Activated effector memory CD4-positive, alpha-beta T cell treated with Interleukin-2 at 50 U/mL for 16 hours (primary cell): ENCODE measurements at regions not wholly inside any gene's neighbourhood (a gene's known extent, or its start where the extent isn't known, plus 50 kb on each side); places are given as distances from the start of the nearest gene placed in this dataset.

ENCODE experiments used
- DNase-seq: peaks from one replicate; pipeline ENCODE4 v3.0.0-alpha.2; 2020

DNA sequence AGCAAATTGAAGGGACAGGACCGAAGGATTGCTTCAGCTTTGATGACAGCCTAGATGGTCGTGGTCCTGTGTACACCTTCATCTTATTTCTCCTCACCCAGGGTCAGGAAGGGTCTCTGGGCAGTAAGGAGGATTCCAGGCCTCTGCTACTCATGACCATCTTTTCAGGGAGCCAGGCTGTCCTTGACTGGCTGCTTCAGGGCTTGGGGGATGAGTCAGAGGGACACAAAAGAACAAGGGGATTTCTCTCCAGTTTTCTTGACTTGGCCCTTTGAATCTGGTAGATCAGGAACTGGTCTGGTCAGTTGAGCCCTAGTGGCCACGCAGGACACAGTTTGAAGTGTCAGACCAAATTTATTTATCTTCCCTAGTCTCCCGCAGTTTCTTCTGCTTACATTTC is 402.1 kb upstream of the CHD6 start:
- no peak for DNase-seq

GRCh38 chr20:42018979-42019378 is 400.8 kb upstream of the CHD6 start:
- no peak for DNase-seq

DNA sequence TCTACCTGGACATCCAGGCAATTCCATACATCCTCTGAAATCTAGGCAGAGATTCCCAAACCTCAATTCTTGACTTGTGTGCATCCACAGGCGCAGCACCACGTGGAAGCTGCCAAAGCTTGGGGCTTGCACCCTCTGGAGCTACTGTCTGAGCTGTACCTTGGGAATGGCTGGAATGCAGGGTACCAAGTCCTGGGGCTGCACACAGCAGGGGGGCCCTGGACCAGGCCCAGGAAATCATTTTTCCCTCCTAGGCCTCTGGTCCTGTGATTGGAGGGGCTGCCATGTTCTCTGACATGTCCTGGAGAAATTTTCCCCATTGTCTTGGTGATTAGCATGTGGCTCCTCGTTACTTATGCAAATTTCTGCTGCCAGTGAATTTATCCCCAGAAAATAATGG is 391.9 kb upstream of the CHD6 start:
- no peak for DNase-seq

DNA sequence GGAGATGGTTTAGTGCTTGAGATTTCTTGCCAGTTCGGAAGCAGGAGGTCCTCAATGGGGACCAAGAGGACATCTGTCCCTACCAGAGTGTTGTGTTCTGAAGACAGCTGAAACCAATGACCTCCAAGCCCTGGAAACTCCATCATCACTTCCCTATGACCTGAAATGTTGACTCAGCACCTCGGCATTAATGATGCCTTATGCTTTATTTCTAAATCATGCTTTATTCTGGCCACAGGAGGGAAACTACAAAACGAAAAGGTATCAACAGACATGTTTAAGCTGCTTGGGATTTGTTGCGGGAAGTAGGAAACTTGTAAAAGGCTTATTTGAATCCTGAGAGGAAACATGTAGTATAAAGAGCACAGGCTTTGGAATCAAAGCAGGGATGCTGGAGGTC is 389.1 kb upstream of the CHD6 start:
- no peak for DNase-seq

DNA sequence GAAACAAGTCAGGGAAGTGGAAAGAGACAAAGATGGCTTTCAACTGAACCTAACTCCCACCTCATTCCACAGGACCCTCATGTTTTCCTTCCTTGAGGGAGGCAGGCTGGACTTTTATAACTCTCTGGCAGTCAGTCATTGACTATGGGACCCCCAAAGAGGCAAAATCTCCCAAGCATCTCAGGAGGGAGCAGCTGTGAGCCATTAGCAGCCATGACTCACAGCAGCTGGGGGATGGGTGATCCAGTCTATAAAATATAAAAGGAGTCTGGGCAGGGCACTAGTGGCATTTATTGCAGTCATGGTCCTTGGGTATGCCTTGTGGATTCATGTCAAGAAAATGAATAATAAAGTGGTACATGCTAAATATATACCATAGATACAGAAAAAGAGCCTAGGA is 387.0 kb upstream of the CHD6 start:
- no peak for DNase-seq

DNA sequence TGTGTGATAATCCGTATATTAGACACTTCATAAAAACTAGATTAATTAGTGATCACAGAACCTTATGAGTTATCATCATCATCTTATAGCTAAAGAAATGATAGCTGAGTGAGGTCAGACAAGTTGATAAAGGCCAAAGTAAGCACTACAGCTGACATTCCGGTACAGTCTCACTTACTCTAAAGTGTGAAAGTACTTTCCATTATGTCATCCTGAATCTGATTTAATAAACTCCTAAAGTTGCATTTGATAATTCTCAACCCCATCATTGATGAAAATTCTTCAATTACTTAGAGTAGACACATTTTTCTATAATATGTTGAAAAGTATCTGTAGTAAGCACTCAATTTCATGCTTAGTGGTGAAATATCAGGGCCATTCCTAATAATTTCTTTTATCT is 385.2 kb upstream of the CHD6 start:
- no peak for DNase-seq

DNA sequence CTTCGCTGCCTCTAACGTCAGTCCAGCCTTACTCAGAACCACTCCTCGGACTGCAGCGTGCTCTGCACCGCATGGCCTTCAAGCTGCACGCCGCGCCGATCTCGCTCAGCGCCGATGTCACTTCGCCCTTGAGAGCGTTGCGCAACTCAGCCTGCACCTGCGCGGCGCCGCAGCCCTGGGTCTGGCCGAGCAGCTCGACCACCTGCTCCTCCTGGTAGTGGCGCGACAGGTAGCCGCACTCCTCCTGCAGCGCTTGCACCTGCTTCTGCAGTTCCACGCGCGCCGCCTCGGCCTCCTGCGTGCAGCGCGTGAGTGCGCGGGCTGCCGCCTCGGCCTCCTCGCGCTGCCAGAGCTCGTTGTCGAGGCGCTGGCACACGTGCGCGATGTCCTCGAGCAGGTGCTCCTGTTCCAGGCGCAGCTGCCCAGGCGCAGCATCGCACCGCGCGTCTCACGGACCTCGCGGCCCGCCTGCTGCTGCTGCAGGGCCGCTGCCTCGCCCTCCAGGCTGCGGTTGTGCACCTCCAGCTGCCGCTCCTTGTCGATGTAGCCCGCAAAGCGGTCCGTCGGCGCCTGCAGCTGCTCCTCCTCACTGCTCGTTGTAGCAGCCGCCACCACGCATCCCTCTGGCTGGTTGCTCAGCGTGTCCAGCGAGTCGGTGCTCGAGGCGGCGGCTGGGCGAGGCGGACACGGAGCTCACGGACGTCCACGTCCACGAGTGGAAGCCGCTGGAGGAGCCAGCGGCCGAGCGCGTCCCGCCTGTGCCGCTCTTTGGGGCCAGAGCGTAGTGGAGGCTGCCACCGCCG is 380.6 kb upstream of the CHD6 start:
- DNase-seq = no peak

GRCh38 chr20:41996951-41997350 is 378.8 kb upstream of the CHD6 start:
- no peak for DNase-seq

DNA sequence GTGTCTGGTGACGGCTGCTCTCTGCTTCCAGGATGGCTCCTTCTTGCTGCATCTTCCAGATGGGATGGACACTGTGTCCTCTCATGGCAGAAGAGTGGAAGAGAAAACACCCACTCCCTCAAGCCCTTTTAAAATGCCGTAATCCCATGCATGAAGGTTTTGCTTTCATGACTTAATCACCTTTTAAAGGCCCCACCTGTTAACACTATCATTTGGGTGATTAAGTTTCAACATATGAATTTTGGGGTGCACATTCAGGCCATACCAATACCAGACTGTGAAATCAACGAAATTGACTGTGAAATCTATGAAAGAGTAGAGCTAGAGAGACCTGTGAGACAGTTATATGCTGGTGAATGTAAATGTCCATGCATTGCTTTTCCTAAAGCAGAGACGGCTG is 374.3 kb upstream of the CHD6 start:
- DNase-seq = no peak

DNA sequence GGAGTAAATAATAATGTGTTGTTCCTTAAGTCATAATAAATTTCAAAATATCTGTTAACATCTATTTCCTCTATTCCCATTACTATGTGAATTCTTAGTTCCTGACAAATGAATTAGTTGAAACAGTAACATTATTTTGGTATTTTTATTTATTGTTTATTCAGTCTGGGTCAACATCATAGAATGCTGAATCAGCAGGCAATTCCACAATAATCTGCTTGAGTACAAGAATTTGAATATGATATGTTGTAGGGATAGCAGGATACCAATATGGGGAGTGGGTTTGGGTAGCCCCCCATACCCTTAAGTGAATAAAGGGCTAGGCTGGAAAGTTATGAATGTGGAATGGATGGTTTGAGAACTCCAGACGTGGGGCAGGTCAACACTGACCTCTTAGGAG is 373.2 kb upstream of the CHD6 start:
- DNase-seq = no peak

- DNase-seq = no peak
Measured at GRCh38 chr20:41989935-41990635, 371.9 kb upstream of the CHD6 start.

GRCh38 chr20:41989039-41989679 is 371.0 kb upstream of the CHD6 start:
- no peak for DNase-seq

- no peak for DNase-seq
Measured at GRCh38 chr20:41984031-41984430, 365.9 kb upstream of the CHD6 start.

DNA sequence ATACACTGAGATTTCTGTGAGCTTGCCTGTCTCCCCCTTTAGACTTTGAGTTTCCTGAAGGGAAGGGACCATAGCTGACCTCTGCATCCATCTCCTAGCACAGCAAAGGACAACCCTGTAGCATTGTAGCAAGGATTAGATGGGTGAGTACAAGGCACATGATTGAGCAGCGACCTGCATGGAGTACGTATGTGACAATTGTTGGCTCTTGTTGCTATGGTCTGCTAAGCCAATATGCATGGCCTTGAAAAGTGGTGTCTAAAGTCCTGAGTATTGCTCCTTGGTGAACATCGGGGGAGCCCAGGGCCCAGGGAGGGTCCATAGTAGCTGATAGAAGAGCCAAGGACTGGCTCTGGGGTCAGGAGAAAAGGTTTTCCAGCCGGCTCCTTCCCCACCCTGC is 365.0 kb upstream of the CHD6 start:
- DNase-seq = no peak

GRCh38 chr20:41981746-41982145 is 363.6 kb upstream of the CHD6 start:
- DNase-seq = no peak

- DNase-seq = no peak
Measured at GRCh38 chr20:41978875-41979274, 360.7 kb upstream of the CHD6 start.

DNA sequence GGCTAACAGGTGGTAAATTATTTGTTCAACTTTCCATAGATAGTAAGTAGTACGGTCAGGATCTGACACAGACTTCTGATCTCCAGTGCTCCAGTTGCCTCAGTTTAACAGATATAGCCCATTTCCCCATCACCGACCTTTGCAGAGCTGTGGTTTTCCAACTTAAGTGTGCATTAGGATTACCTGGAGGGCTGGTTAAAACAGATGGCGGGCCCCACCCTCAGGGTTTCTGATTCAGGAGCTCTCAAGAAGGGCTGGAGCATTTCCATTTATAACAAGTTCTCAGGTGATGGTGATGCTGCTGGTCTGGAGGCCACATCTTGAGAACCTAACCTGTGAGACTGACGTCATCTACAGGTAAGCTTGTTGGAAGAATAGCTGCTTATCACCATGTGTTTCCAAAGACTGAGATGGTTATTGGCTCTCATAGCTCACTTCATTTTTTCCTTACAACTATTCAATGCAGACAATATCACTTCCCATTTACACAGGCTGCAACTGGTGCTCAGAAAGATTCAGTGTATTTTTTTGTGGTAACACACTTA is 360.1 kb upstream of the CHD6 start:
- DNase-seq = no peak

- DNase-seq = no peak
Measured at GRCh38 chr20:41969656-41970055, 351.5 kb upstream of the CHD6 start.

- DNase-seq = no peak
Measured at GRCh38 chr20:41960166-41960565, 342.0 kb upstream of the CHD6 start.

GRCh38 chr20:41958391-41958790 is 340.2 kb upstream of the CHD6 start:
- no peak for DNase-seq

- no peak for DNase-seq
Measured at GRCh38 chr20:41956338-41957074, 338.3 kb upstream of the CHD6 start.

DNA sequence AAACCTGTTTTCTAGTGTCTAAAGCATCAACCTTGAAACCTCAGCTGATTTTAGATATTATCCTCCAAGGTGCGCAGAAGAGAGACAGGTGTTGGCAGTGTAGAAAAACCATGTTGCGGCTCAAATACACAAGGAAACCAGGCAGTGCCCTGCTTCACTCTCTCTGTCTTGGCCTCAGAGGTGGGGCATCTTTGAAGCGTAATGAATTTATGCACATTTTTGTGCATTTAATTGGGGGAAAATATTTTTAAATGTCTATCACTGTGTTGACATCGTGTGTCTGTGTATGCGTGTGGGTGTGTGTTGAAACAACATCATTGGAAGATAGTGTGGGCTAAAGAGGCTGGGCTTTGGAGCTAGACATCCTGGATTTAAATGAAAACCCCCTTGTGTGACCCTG is 334.0 kb upstream of the CHD6 start:
- no peak for DNase-seq

DNA sequence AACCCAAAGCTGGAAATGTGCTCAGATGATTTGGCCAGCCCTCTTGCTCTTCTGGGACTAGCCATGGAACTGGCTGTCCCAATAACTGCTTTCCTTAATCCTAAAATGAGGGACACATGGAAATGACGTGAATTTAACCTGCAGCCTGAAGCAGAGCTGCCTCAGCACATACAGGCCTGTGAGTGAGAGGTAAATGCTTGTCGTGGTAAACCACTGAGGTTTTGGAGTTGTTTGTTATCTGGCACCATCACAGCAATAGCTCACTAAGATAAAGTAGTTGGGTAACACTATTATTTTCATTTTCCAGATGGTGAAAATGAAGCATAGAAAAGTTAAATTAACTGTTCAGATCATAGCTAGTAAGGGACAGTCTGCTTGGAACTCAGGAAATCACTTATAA is 333.4 kb upstream of the CHD6 start:
- no peak for DNase-seq
